CD4-positive, alpha-beta T cell treated with Interleukin-15 for 1 hour (primary cell): ENCODE measurements at regions not wholly inside any gene's neighbourhood (a gene's known extent, or its start where the extent isn't known, plus 50 kb on each side); places are given as distances from the start of the nearest gene placed in this dataset.

Experiments used
- DNase-seq: peaks from one replicate; pipeline ENCODE4 v3.0.0-alpha.2; 2020

DNA sequence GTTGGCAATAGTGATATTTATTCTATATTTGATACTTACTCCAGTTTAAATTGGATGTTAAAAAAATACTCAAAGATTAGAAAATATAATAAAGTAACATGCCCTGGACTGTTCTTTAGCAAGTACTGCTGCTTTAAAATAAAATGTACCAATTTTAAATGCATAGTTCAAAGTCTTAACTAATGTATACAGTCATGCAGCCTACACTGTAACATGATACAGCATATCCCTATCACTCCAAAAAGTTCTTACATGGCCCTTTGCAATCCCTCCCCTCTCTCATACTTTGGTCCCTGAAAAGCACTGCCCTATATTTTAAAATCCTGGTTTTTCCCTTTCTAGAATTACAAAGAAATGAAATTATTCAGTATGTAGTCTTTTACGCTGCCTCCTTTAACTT lies 726.6 kb downstream of the LTN1 start:
- no peak for DNase-seq

DNA sequence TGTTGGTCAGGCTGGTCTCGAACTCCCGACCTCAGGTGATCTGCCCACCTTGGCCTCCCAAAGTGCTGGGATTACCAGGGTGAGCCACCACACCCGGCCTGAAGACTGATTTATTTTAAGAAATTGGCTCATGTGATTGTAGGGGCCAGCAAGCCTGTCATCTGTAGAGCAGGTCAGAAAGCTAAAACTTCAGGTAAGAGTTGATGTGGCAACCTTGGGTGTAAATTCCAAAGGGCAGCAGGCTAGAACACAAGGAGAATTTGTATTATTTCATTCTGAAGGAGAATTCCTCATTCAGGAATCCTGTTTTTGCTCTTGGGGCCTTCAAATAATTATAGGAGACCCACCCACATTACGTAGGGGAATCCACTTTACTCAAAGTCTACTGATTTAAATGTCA lies 728.7 kb downstream of the LTN1 start:
- DNase-seq = no peak

GRCh38 chr21:28261298-28261697 lies 731.4 kb downstream of the LTN1 start:
- DNase-seq = no peak

GRCh38 chr21:28257276-28257675 lies 735.4 kb downstream of the LTN1 start:
- no peak for DNase-seq

GRCh38 chr21:28256837-28257236 lies 735.8 kb downstream of the LTN1 start:
- no peak for DNase-seq

DNA sequence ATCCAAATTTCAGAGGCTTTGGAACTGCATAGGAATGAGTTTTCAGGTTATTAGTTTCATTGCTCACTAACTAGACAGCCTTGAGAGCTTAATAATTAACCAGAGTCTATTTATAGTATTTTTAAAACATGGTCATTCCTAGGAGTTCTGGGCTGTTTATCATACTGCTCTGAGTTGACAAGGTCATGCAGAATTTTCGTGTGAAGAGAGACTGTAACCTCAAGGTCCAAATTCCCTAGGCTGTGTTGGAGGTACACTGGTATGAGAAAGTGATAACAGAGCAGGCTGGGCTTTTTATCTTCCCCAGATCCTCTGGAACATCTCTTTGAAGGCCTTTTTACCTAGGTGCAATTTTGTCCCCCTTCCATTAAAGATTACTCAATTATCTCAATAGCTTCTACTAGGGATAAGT lies 736.3 kb downstream of the LTN1 start:
- DNase-seq = no peak

DNA sequence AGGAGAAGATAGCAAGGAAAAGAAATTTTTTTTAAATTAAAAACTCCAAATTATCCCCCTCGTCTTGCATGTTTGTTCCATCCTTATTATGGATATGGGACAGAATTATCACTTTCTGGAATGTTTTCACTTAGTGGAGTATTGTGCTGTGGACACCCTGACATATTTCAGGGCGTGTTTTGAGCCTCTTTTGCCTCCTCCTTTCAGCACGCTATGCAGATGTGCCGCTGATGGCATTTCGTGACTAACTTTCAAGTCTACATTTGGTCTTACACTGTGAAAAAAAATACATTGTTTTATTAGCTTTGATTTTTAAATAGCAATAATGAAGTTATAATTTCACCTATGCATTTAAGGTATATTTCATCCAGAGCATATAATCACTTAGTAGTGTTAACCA lies 738.7 kb downstream of the LTN1 start:
- DNase-seq = no peak

GRCh38 chr21:28253338-28253737 lies 739.3 kb downstream of the LTN1 start:
- no peak for DNase-seq

- no peak for DNase-seq
These were observed 739.7 kb downstream of the LTN1 start for GRCh38 chr21:28252928-28253327.

DNA sequence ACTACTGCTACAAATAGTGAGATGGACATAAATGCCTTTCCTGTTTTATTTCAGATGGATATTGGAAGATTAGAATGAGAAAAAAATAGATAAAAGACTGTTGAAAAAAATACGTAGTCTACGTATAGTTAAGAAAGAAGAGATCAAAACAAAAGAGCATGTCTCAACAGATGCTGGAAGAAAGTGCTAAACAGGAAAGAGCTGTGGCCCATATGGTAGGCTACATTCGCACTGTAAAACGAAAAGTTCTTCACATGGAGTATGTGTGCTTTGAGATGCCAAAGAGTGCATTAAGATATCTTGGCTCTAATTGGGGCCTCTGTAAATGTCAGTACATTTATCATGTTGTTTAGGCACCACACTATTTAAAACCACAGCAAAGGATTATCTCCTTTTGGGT lies 741.7 kb downstream of the LTN1 start:
- DNase-seq = no peak

DNA sequence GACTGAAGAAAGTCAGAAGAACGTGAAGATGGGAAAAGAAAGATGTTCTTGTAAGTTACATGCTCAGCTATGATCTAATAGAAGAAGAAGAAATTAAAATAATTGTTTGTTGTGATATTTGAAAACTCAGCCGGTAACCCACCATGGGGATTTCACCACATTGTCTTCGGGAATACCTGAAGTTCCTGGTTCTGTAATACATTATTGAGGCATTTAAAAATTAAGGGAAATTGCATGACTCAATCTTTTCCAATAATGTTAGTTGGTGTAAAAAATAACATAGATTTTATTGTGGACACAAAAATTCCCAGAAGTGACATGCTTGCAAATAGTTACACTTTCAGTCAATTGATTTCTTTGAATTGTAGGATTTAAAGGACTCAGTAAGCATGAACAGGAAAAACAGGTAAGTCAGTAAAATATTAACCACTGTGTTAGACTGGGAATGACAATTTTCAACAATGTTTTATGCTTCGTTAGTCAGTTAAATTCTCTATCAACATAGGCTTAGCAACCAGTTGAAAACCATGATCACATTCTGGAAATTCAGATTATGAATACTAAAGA lies 745.1 kb downstream of the LTN1 start:
- no peak for DNase-seq

- no peak for DNase-seq
These were observed 752.1 kb downstream of the LTN1 start for GRCh38 chr21:28240586-28240985.

DNA sequence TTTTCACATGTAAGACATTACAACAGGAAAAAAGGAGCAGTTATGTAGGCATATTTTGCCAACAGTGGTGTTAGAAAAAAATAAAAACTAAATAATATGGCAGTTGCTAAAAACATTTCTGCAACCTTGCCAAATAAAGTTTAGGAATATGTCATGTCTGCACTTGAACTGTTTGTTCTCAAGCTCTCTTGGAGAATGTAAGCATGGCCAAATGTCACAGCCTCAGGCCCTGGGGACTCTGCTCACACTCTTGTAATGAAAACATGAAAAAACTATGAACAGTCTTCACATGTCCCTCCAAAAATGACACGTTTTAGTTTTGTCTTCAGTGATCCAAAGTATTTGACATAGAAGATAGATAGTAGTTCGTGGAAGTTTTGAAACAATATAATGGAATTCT lies 753.3 kb downstream of the LTN1 start:
- no peak for DNase-seq

DNA sequence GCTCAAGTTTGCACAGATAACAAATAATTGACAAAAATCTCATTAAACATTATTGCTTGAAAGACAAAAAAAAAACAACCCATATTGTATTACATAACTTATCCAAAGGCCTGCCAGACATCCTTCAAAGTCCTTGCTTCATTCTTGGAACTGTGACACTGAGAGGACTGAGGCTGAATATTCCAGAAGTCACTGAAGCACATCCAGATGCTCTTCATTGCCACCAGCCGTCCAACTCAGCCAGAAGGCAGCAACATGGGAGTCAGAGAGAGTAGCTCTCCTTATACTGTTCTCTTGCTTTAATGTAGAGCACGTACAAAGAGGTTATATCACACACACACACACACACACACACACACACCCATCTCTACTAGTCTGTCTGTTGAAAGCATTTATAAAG lies 755.0 kb downstream of the LTN1 start:
- no peak for DNase-seq

- peak; percentile 29 for DNase-seq
These were observed 757.3 kb downstream of the LTN1 start for GRCh38 chr21:28235169-28235895.

DNA sequence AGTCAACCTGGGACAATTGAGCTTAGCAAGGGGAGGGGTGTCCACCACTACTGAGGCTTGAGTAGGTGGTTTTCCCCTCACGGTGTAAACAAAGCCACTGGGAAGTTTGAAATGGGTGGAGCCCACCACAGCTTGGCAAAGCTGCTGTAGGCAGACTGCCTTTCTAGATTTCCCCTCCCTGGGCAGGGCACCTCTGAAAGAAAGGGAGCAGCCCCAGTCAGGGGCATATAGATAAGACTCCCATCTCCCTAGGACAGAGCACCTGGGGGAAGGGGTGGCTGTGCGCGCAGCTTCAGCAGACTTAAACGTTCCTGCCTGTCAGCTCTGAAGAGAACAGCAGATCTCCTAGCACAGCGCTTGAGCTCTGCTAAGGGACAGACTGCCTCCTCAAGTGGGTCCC lies 758.4 kb downstream of the LTN1 start:
- no peak for DNase-seq

- DNase-seq = no peak
These were observed 759.0 kb downstream of the LTN1 start for GRCh38 chr21:28233536-28234220.

- no peak for DNase-seq
These were observed 762.1 kb downstream of the LTN1 start for GRCh38 chr21:28230559-28230958.

DNA sequence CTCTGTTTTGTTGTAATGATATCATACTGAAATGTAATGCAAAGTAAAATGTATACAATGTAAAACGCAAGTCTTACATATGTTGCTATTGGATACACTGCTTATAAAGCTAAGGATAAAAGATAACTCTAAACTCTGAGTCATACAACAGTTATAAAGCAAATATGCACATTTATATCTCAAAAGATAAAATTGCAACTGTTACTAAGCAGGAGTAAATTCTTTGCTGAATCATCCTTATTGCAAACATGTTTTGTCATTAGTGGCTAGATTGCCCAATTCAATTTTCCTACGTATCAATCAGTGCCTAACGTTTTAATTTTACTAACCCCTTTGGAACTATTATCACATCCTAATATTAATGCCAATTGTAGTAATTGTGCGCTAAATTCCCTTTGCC lies 762.9 kb downstream of the LTN1 start:
- DNase-seq = no peak

- no peak for DNase-seq
These were observed 764.1 kb downstream of the LTN1 start for GRCh38 chr21:28228636-28228995.

GRCh38 chr21:28227881-28228635 lies 764.6 kb downstream of the LTN1 start:
- no peak for DNase-seq

GRCh38 chr21:28226563-28226962 lies 766.1 kb downstream of the LTN1 start:
- DNase-seq = no peak

GRCh38 chr21:28224191-28224726 lies 768.4 kb downstream of the LTN1 start:
- no peak for DNase-seq

DNA sequence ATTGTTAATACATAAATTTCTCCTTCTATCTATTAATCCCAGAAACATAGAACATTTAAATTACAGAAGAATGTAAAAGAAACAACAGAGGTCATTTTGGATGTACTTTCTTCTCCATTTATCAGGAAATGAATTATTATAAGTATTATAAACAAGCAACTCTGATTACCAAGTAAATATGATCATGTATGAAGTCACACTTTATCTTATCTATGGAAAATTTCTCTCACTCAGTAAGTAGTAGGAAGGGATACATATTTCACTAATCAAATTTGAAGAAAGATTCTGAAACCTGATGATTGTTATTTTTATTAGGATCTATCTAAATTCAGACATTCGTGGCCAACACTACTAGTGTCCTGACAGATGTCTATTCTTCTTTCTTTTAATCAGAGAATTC lies 770.7 kb downstream of the LTN1 start:
- no peak for DNase-seq
